HEK293 (cell line): ENCODE measurements at regions not wholly inside any gene's neighbourhood (a gene's known extent, or its start where the extent isn't known, plus 50 kb on each side); places are given as distances from the start of the nearest gene placed in this dataset.

Experiments
- CTCF ChIA-PET: fragments of 350-600 bp; formaldehyde crosslinking; extraction: SDS; loops from one replicate; lab custom pipeline; 2021; ENCODE audit warnings: antibody characterized with exemption; lab: Yijun Ruan, JAX
- POLR2A ChIA-PET: fragments of 300-600 bp; formaldehyde crosslinking; extraction: SDS; loops from one replicate; lab custom pipeline; 2020; ENCODE audit warnings: antibody characterized with exemption, inconsistent platforms; lab: Yijun Ruan, JAX
- H3K27ac ChIP-seq: fragments of 200-500 bp; sonication (Bioruptor generic); 2 replicates; pipeline ENCODE4 v1.5.1; 2014; ENCODE audit warnings: low read depth, low read length, control low read depth, inconsistent platforms; ENCODE audit errors: extremely low read depth
- H3K36me3 ChIP-seq, 2 experiments: fragments of 200-500 bp in 1 of 2; sonication (Bioruptor generic) in 1 of 2; 1 replicate in 1 of 2; 2 replicates in 1 of 2; pipeline ENCODE4 v1.5.1; 2014 to 2017; ENCODE audit warnings: inconsistent platforms in 2 of 2, low read length in 2 of 2; ENCODE audit not compliant: control insufficient read depth in 2 of 2, insufficient read depth in 1 of 2
- H3K4me1 ChIP-seq: fragments of 200-500 bp; sonication (Bioruptor generic); 2 replicates; pipeline ENCODE4 v1.5.1; 2014; ENCODE audit warnings: mild to moderate bottlenecking, low read length, inconsistent platforms; ENCODE audit not compliant: control insufficient read depth, insufficient read depth
- H3K4me3 ChIP-seq: 2 replicates; pipeline ENCODE4 v1.5.1; 2011; ENCODE audit warnings: low read depth, mild to moderate bottlenecking, control low read depth, low read length, moderate library complexity
- H3K9me3 ChIP-seq: fragments of 200-500 bp; sonication (Bioruptor generic); 2 replicates; pipeline ENCODE4 v1.5.1; 2014; ENCODE audit warnings: low read depth, low read length, inconsistent platforms; ENCODE audit not compliant: control insufficient read depth, insufficient read depth
- GLIS2 ChIP-seq: fragments of 450-650 bp; formaldehyde crosslinking; IDR thresholded peaks from 2 replicates; pipeline ENCODE4 v1.5.1; 2016; ENCODE audit warnings: missing biosample characterization, missing genetic modification characterization
- HOXC10 ChIP-seq: sonication (generic); formaldehyde crosslinking; IDR thresholded peaks from 2 replicates; pipeline ENCODE4 v1.8.1; 2023; ENCODE audit warnings: mild to moderate bottlenecking, missing genetic modification reagents
- KLF16 ChIP-seq: fragments of 450-650 bp; formaldehyde crosslinking; IDR thresholded peaks from 2 replicates; pipeline ENCODE4 v1.5.1; 2017; ENCODE audit warnings: missing biosample characterization, missing genetic modification characterization
- KLF9 ChIP-seq: fragments of 450-650 bp; formaldehyde crosslinking; IDR thresholded peaks from 2 replicates; pipeline ENCODE4 v1.5.1; 2016; ENCODE audit warnings: missing biosample characterization, missing genetic modification characterization, low read depth
- MEIS1 ChIP-seq: sonication (generic); formaldehyde crosslinking; IDR thresholded peaks from 2 replicates; pipeline ENCODE4 v1.8.1; 2022; ENCODE audit warnings: missing genetic modification reagents, mild to moderate bottlenecking, borderline replicate concordance
- REST ChIP-seq: fragments of 450-650 bp; formaldehyde crosslinking; IDR thresholded peaks from 2 replicates; pipeline ENCODE4 v1.5.1; 2016; ENCODE audit warnings: missing biosample characterization, missing genetic modification characterization
- WT1 ChIP-seq: fragments of 450-650 bp; formaldehyde crosslinking; IDR thresholded peaks from 2 replicates; pipeline ENCODE4 v1.5.1; 2016; ENCODE audit warnings: missing biosample characterization, missing genetic modification characterization
- ZBTB11 ChIP-seq: fragments of 450-650 bp; formaldehyde crosslinking; conservative IDR thresholded peaks from 2 replicates; pipeline ENCODE4 v1.5.1; 2016; ENCODE audit warnings: low read depth, missing biosample characterization, missing genetic modification characterization
- ZBTB20 ChIP-seq: fragments of 450-650 bp; formaldehyde crosslinking; IDR thresholded peaks from 2 replicates; pipeline ENCODE4 v1.5.1; 2016; ENCODE audit warnings: missing biosample characterization, missing genetic modification characterization
- ZBTB7A ChIP-seq: fragments of 450-650 bp; formaldehyde crosslinking; IDR thresholded peaks from 2 replicates; pipeline ENCODE4 v1.5.1; 2016; ENCODE audit warnings: low read depth, missing biosample characterization, missing genetic modification characterization
- ZBTB8A ChIP-seq: fragments of 450-650 bp; formaldehyde crosslinking; IDR thresholded peaks from 2 replicates; pipeline ENCODE4 v1.5.1; 2016; ENCODE audit warnings: missing biosample characterization, missing genetic modification characterization
- ZFP3 ChIP-seq: fragments of 450-650 bp; formaldehyde crosslinking; IDR thresholded peaks from 2 replicates; pipeline ENCODE4 v1.5.1; 2016; ENCODE audit warnings: low read depth, missing biosample characterization, missing genetic modification characterization
- ZNF10 ChIP-seq: fragments of 450-650 bp; formaldehyde crosslinking; IDR thresholded peaks from 2 replicates; pipeline ENCODE4 v1.5.1; 2017; ENCODE audit warnings: missing biosample characterization, missing genetic modification characterization
- ZNF132 ChIP-seq: fragments of 450-650 bp; formaldehyde crosslinking; IDR thresholded peaks from 2 replicates; pipeline ENCODE4 v1.5.1; 2017; ENCODE audit warnings: missing biosample characterization, missing genetic modification characterization, borderline replicate concordance
- ZNF169 ChIP-seq: fragments of 450-650 bp; formaldehyde crosslinking; IDR thresholded peaks from 2 replicates; pipeline ENCODE4 v1.5.1; 2016; ENCODE audit warnings: missing biosample characterization, missing genetic modification characterization
- ZNF175 ChIP-seq: fragments of 450-650 bp; formaldehyde crosslinking; IDR thresholded peaks from 2 replicates; pipeline ENCODE4 v1.5.1; 2016; ENCODE audit warnings: missing biosample characterization, missing genetic modification characterization
- ZNF239 ChIP-seq: fragments of 450-650 bp; formaldehyde crosslinking; IDR thresholded peaks from 2 replicates; pipeline ENCODE4 v1.5.1; 2016; ENCODE audit warnings: missing biosample characterization, missing genetic modification characterization
- ZNF24 ChIP-seq: fragments of 450-650 bp; formaldehyde crosslinking; IDR thresholded peaks from 2 replicates; pipeline ENCODE4 v1.5.1; 2016; ENCODE audit warnings: missing biosample characterization, missing genetic modification characterization
- ZNF362 ChIP-seq: fragments of 450-650 bp; formaldehyde crosslinking; IDR thresholded peaks from 2 replicates; pipeline ENCODE4 v1.5.1; 2016; ENCODE audit warnings: missing biosample characterization, missing genetic modification characterization
- ZNF416 ChIP-seq: fragments of 450-650 bp; formaldehyde crosslinking; IDR thresholded peaks from 2 replicates; pipeline ENCODE4 v1.5.1; 2016; ENCODE audit warnings: missing biosample characterization, missing genetic modification characterization
- ZNF423 ChIP-seq: fragments of 450-650 bp; formaldehyde crosslinking; IDR thresholded peaks from 2 replicates; pipeline ENCODE4 v1.5.1; 2016; ENCODE audit warnings: missing biosample characterization, missing genetic modification characterization
- ZNF692 ChIP-seq: fragments of 450-650 bp; formaldehyde crosslinking; IDR thresholded peaks from 2 replicates; pipeline ENCODE4 v1.5.1; 2016; ENCODE audit warnings: missing biosample characterization, missing genetic modification characterization
- ZNF701 ChIP-seq: fragments of 450-650 bp; formaldehyde crosslinking; IDR thresholded peaks from 2 replicates; pipeline ENCODE4 v1.5.1; 2016; ENCODE audit warnings: missing biosample characterization, missing genetic modification characterization
- ZNF830 ChIP-seq: fragments of 450-650 bp; IDR thresholded peaks from 2 replicates; pipeline ENCODE4 v1.5.0; 2018; ENCODE audit warnings: missing biosample characterization, missing genetic modification characterization, low read depth, mild to moderate bottlenecking, moderate library complexity

- TF ChIP-seq ZBTB7A (no peak), ZNF692 (tag by site-specific recombination) (no peak), GLIS2 (tag by site-specific recombination) (no peak), MEIS1 (no peak)
These were observed 180.9 kb upstream of the UBE3A start (continued) for GRCh38 chr15:25619761-25620160.

- TF ChIP-seq ZBTB20 (tag by site-specific recombination) (no peak), ZNF701 (tag by site-specific recombination) (no peak), ZNF132 (tag by site-specific recombination) (no peak), ZNF362 (no peak), REST (tag by site-specific recombination) (no peak), ZNF423 (no peak), ZNF175 (no peak), ZNF169 (tag by site-specific recombination) (no peak)
- Histone ChIP-seq H3K36me3 (no peaks in the 10 kb centered on the region), H3K27ac (no peak overlapping the region), H3K4me1 (no peaks in the 10 kb centered on the region), H3K9me3 (no peaks in the 10 kb centered on the region), H3K4me3 (no peak overlapping the region)
- ChIA-PET CTCF (no interaction called here), POLR2A (no interaction called here)
These were observed 180.3 kb upstream of the UBE3A start for GRCh38 chr15:25619076-25619475.

- ChIA-PET CTCF (no interaction called here), POLR2A (no interaction called here)
- H3K4me3 ChIP-seq: no peak overlapping the region
- H3K36me3 ChIP-seq: no peaks in the 10 kb centered on the region
- H3K27ac ChIP-seq: no peak overlapping the region
- H3K9me3 ChIP-seq: no peaks in the 10 kb centered on the region
- H3K4me1 ChIP-seq: no peaks in the 10 kb centered on the region
- TF ChIP-seq ZNF830 (tag by site-specific recombination): no peak
- TF ChIP-seq ZFP3 (tag by site-specific recombination): no peak
- TF ChIP-seq ZNF239 (tag by site-specific recombination): no peak
- no peak for TF ChIP-seq ZNF24 (tag by site-specific recombination)
- no peak for TF ChIP-seq HOXC10 (CRISPR knock-in tag)
- no peak for TF ChIP-seq KLF9
- no peak for TF ChIP-seq ZBTB7A
- TF ChIP-seq KLF16: no peak
- TF ChIP-seq ZNF10: no peak
- TF ChIP-seq ZNF416 (tag by site-specific recombination): no peak
- TF ChIP-seq ZBTB8A (tag by site-specific recombination): no peak
- TF ChIP-seq ZBTB11: no peak
- TF ChIP-seq WT1: no peak
These were observed 179.3 kb upstream of the UBE3A start for GRCh38 chr15:25618161-25618560.
